H1 (cell line): ENCODE measurements at regions not wholly inside any gene's neighbourhood (a gene's known extent, or its start where the extent isn't known, plus 50 kb on each side); places are given as distances from the start of the nearest gene placed in this dataset.
A peak's percentile ranks its signal among the peaks of the same experiment; 100 is the strongest.

Experiments used
- CTCF ChIA-PET: fragments of 300-600 bp; sonication (Branson Sonifier 250); formaldehyde crosslinking; loops from one replicate; lab custom pipeline; 2021; ENCODE audit not compliant: partially characterized antibody; lab: Charles Lee
- POLR2A ChIA-PET: fragments of 300-600 bp; sonication (Branson Sonifier 250); formaldehyde crosslinking; loops from one replicate; lab custom pipeline; 2021; ENCODE audit warnings: inconsistent platforms; ENCODE audit not compliant: partially characterized antibody; lab: Charles Lee
- DNase-seq, 2 experiments: peaks; one replicate each; pipeline versions ENCODE4 v3.0.0 to v3.0.0-alpha.2; 2010 to 2022; ENCODE audit warnings: low spot score in 2 of 2, low read depth in 1 of 2, mixed read lengths in 1 of 2
- FAIRE-seq: peaks from 2 replicates; lab custom pipeline; 2011; peaks lifted over from hg19 to GRCh38; lab: Jason Lieb, UNC
- H2AFZ ChIP-seq: 2 replicates; pipeline ENCODE4 v1.8.1; 2012; ENCODE audit warnings: low read length, inconsistent platforms
- H2AK5ac ChIP-seq: 2 replicates; pipeline ENCODE4 v1.6.1; 2013; ENCODE audit warnings: low read depth, low read length
- H2BK120ac ChIP-seq: replicated peaks from 2 replicates; pipeline ENCODE3; 2013; ENCODE audit warnings: low read depth, low read length, inconsistent platforms
- H2BK12ac ChIP-seq: 2 replicates; pipeline ENCODE4 v1.6.1; 2013; ENCODE audit warnings: low read depth, low read length
- H2BK15ac ChIP-seq: 2 replicates; pipeline ENCODE4 v1.6.1; 2013; ENCODE audit warnings: low read length
- H2BK20ac ChIP-seq: 2 replicates; pipeline ENCODE4 v1.6.1; 2013; ENCODE audit warnings: low read length
- H2BK5ac ChIP-seq: 2 replicates; pipeline ENCODE4 v1.6.1; 2013; ENCODE audit warnings: low read depth, low read length
- H3K14ac ChIP-seq: 2 replicates; pipeline ENCODE4 v1.6.1; 2013; ENCODE audit warnings: inconsistent platforms; ENCODE audit not compliant: insufficient read length
- H3K18ac ChIP-seq: 2 replicates; pipeline ENCODE4 v1.6.1; 2013; ENCODE audit warnings: low read length; ENCODE audit errors: extremely low read depth
- H3K23ac ChIP-seq: 2 replicates; pipeline ENCODE4 v1.6.1; 2013; ENCODE audit warnings: inconsistent platforms; ENCODE audit not compliant: insufficient read length
- H3K23me2 ChIP-seq: 2 replicates; pipeline ENCODE4 v1.6.1; 2013; ENCODE audit warnings: low read depth, low read length
- H3K27ac ChIP-seq: 2 replicates; pipeline ENCODE4 v1.6.1; 2011; ENCODE audit warnings: low read depth, low read length, inconsistent platforms
- H3K27me3 ChIP-seq, 4 experiments: replicated peaks in 1 of 4; 1 replicate in 1 of 4; 2 replicates in 3 of 4; pipeline versions ENCODE4 v1.6.1 to v1.8.1; 2011 to 2013; ENCODE audit warnings: low read length in 3 of 4, mild to moderate bottlenecking in 3 of 4, inconsistent platforms in 2 of 4, mixed read lengths in 2 of 4, moderate library complexity in 1 of 4; ENCODE audit not compliant: control insufficient read depth in 3 of 4, insufficient read depth in 3 of 4; ENCODE audit errors: extremely low read depth in 1 of 4
- H3K36me3 ChIP-seq, 4 experiments: 2 replicates each; pipeline versions ENCODE4 v1.6.1 to v1.8.1; 2011 to 2013; ENCODE audit warnings: mild to moderate bottlenecking in 4 of 4, low read length in 3 of 4, moderate library complexity in 2 of 4, control low read depth in 1 of 4, inconsistent platforms in 1 of 4; ENCODE audit not compliant: insufficient read depth in 4 of 4, control insufficient read depth in 2 of 4
- H3K4ac ChIP-seq: replicated peaks from 2 replicates; pipeline ENCODE3; 2013; ENCODE audit warnings: low read length, low read depth, mixed read lengths, inconsistent platforms; ENCODE audit not compliant: insufficient read length
- H3K4me1 ChIP-seq, 4 experiments: replicated peaks in 1 of 4; 1 replicate in 1 of 4; 2 replicates in 3 of 4; pipeline versions ENCODE4 v1.6.1 to v1.8.1; 2011 to 2013; ENCODE audit warnings: low read length in 3 of 4, inconsistent platforms in 2 of 4, mixed read lengths in 1 of 4; ENCODE audit not compliant: insufficient read depth in 4 of 4, control insufficient read depth in 3 of 4
- H3K4me2 ChIP-seq, 2 experiments: 2 replicates each; pipeline versions ENCODE4 v1.6.1 to v1.8.1; 2011 to 2013; ENCODE audit warnings: low read depth in 2 of 2, low read length in 2 of 2, control low read depth in 1 of 2, inconsistent platforms in 1 of 2, mild to moderate bottlenecking in 1 of 2; ENCODE audit not compliant: insufficient read depth in 1 of 2
- H3K4me3 ChIP-seq, 4 experiments: fragments of 200-600, 300-600 bp in 1 of 4; sonication (generic), shearing (Covaris generic), sonication (Bioruptor Twin) in 1 of 4; 2 replicates each; pipeline versions ENCODE4 v1.5.1 to v1.8.1; 2011 to 2016; ENCODE audit warnings: low read length in 4 of 4, low read depth in 3 of 4, control low read depth in 2 of 4, inconsistent platforms in 2 of 4, mild to moderate bottlenecking in 2 of 4, mixed read lengths in 1 of 4, moderate library complexity in 1 of 4; ENCODE audit not compliant: insufficient read depth in 2 of 4; ENCODE audit errors: extremely low read depth in 1 of 4
- H3K56ac ChIP-seq: replicated peaks from 2 replicates; pipeline ENCODE3; 2013; ENCODE audit warnings: low read depth, mild to moderate bottlenecking, mixed read lengths, low read length, inconsistent platforms; ENCODE audit not compliant: insufficient read length
- H3K79me1 ChIP-seq: 2 replicates; pipeline ENCODE4 v1.6.1; 2013; ENCODE audit warnings: low read depth, low read length, control low read depth
- H3K79me2 ChIP-seq, 2 experiments: 2 replicates each; pipeline versions ENCODE4 v1.6.1 to v1.8.1; 2012 to 2013; ENCODE audit warnings: low read length in 2 of 2, mild to moderate bottlenecking in 2 of 2, inconsistent platforms in 1 of 2; ENCODE audit not compliant: insufficient read depth in 2 of 2, control insufficient read depth in 1 of 2
- H3K9ac ChIP-seq, 4 experiments: replicated peaks in 1 of 4; 1 replicate in 1 of 4; 2 replicates in 3 of 4; pipeline versions ENCODE4 v1.6.1 to v1.8.1; 2011 to 2013; ENCODE audit warnings: low read depth in 3 of 4, low read length in 3 of 4, control low read depth in 2 of 4, mild to moderate bottlenecking in 2 of 4, moderate library complexity in 2 of 4, inconsistent platforms in 1 of 4; ENCODE audit errors: extremely low read depth in 1 of 4
- H3K9me3 ChIP-seq, 2 experiments: 2 replicates each; pipeline versions ENCODE4 v1.6.1 to v1.8.1; 2012 to 2013; ENCODE audit warnings: mild to moderate bottlenecking in 2 of 2, moderate library complexity in 2 of 2, control low read depth in 1 of 2, inconsistent platforms in 1 of 2, low read depth in 1 of 2, low read length in 1 of 2, mixed read lengths in 1 of 2; ENCODE audit not compliant: insufficient read depth in 2 of 2
- H4K20me1 ChIP-seq, 2 experiments: replicated peaks in 1 of 2; 2 replicates each; pipeline versions ENCODE3 to v1.8.1; 2011 to 2013; ENCODE audit warnings: inconsistent platforms in 2 of 2, low read length in 2 of 2, mild to moderate bottlenecking in 1 of 2; ENCODE audit not compliant: insufficient read depth in 2 of 2, control insufficient read depth in 1 of 2
- H4K5ac ChIP-seq: 2 replicates; pipeline ENCODE4 v1.6.1; 2013; ENCODE audit warnings: low read length, low read depth, mixed read lengths, inconsistent platforms; ENCODE audit not compliant: insufficient read length
- H4K8ac ChIP-seq: 2 replicates; pipeline ENCODE4 v1.8.0; 2013; ENCODE audit warnings: mild to moderate bottlenecking, moderate library complexity, low read length, inconsistent platforms; ENCODE audit not compliant: insufficient read depth; ENCODE audit errors: extremely low read depth
- H4K91ac ChIP-seq: replicated peaks from 2 replicates; pipeline ENCODE3; 2013; ENCODE audit warnings: low read length, mixed read lengths, inconsistent platforms; ENCODE audit not compliant: insufficient read length
- BRCA1 ChIP-seq: IDR thresholded peaks from 2 replicates; pipeline ENCODE4 v1.6.1; 2012; ENCODE audit warnings: low read depth, low read length, improper control_type of control experiment
- CBX5 ChIP-seq: fragments of 300-800, 300-1000 bp; sonication (generic); IDR thresholded peaks from 2 replicates; pipeline ENCODE4 v1.7.1; 2016; ENCODE audit warnings: antibody characterized with exemption, low read length, low read depth
- CBX8 ChIP-seq: fragments of 300-800, 300-1000 bp; sonication (generic); IDR thresholded peaks from 2 replicates; pipeline ENCODE4 v1.7.1; 2016; ENCODE audit warnings: low read depth, low read length, borderline replicate concordance
- E2F6 ChIP-seq: IDR thresholded peaks from 2 replicates; pipeline ENCODE4 v1.6.1; 2012; ENCODE audit warnings: inconsistent platforms
- GABPA ChIP-seq: IDR thresholded peaks from 2 replicates; pipeline ENCODE4 v1.6.1; 2011; ENCODE audit warnings: mild to moderate bottlenecking, low read length, moderate library complexity, borderline replicate concordance; ENCODE audit not compliant: insufficient read depth
- HDAC6 ChIP-seq: IDR thresholded peaks from one replicate; pipeline ENCODE4 v1.7.1; 2012; ENCODE audit warnings: low read depth, mild to moderate bottlenecking, inconsistent platforms, low read length, moderate library complexity
- KDM1A ChIP-seq: fragments of 200-600, 300-600 bp; sonication (generic); IDR thresholded peaks from 2 replicates; pipeline ENCODE4 v1.7.1; 2016; ENCODE audit warnings: mild to moderate bottlenecking, low read length, borderline replicate concordance
- KDM5A ChIP-seq: fragments of 200-600 bp; IDR thresholded peaks from 2 replicates; pipeline ENCODE4 v1.7.1; 2012; ENCODE audit warnings: mild to moderate bottlenecking, low read length, inconsistent platforms, mixed read lengths
- MAFK ChIP-seq: IDR thresholded peaks from 2 replicates; pipeline ENCODE4 v1.6.1; 2012; ENCODE audit warnings: low read depth, mild to moderate bottlenecking, improper control_type of control experiment, low read length
- POLR2AphosphoS5 ChIP-seq: IDR thresholded peaks from 2 replicates; pipeline ENCODE4 v1.6.1; 2011; ENCODE audit warnings: low read depth, low read length
- POU5F1 ChIP-seq: IDR thresholded peaks from 2 replicates; pipeline ENCODE4 v1.6.1; 2011; ENCODE audit warnings: low read depth, mild to moderate bottlenecking, low read length, moderate library complexity
- TAF1 ChIP-seq: IDR thresholded peaks from 2 replicates; pipeline ENCODE4 v1.6.1; 2011; ENCODE audit warnings: mild to moderate bottlenecking, low read depth, low read length
- TAF7 ChIP-seq: optimal IDR thresholded peaks from 2 replicates; pipeline ENCODE3; 2011; ENCODE audit warnings: low read depth, mild to moderate bottlenecking, inconsistent platforms, low read length, moderate library complexity, borderline replicate concordance
- TCF12 ChIP-seq: IDR thresholded peaks from 2 replicates; pipeline ENCODE4 v1.6.1; 2011; ENCODE audit warnings: low read depth, mild to moderate bottlenecking, low read length
- WGBS, 2 experiments: shearing (Covaris generic) in 1 of 2; methylation state at CpG; one replicate each; pipeline versions ENCODE4 v1.1.6 to v1.1.7; 2013 to 2015; ENCODE audit warnings: low lambda C conversion rate in 2 of 2, mixed read lengths in 2 of 2, inconsistent platforms in 1 of 2, low coverage in 1 of 2, missing lambda C conversion rate in 1 of 2; ENCODE audit not compliant: insufficient replicate concordance in 2 of 2, insufficient coverage in 1 of 2, insufficient read length in 1 of 2; ENCODE audit errors: extremely low coverage in 1 of 2, missing lambda C conversion rate in 1 of 2; 5-methylcytosine and 5-hydroxymethylcytosine counted together

DNA sequence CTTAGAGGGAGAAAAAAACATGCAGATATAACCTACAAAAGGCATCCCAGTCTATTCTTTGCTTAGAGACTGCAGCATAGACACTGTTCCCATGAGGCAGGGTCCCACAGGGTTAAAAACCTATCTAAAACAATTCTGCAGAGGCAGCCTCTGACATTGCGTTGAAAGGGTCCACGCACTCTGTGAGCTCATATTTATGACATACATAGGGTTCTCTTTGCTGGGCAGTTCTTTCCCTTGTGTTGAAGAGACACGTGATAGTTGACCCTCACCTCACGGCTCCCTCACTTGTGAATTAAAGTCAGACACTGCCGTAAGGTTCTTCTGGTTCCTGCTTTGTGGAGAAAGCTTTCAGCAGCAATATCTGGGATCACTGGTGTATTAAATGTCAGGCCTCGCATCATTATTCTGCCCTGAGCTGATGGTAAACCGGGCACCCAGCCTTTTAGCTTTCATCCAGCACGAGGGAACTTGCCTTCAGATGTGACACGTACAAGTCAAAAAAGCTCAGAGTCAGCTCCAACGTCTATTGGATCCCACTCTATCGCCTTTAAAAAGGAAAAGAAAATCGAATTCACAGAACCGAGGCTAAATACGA, 52.8 kb upstream of the HNRNPU start:
- H3K27me3 ChIP-seq, result peaks cover 0 to 11% (median 7%) of the 10 kb centered on the region in 4 experiments; a peak in 3 of 7 replicates
- no peak overlapping the region for H2BK15ac ChIP-seq
- H3K18ac ChIP-seq, result no peak overlapping the region
- no peaks in the 10 kb centered on the region for H3K36me3 ChIP-seq
- H3K4me2 ChIP-seq, result no peak overlapping the region
- peak overlapping the region; percentile 63; the same call in 1 of the 2 replicates for H2AFZ ChIP-seq
- CTCF ChIA-PET, result interaction anchor here (0.6 to 2.4 kb wide), 5 partner anchors 8 to 703 kb away, joined by 3 to 9 read pairs (median 4); no protein-coding TSS in a partner anchor
- H2AK5ac ChIP-seq, result no peak overlapping the region
- no peak overlapping the region for H2BK120ac ChIP-seq
- H3K56ac ChIP-seq, result no peak overlapping the region
- H3K27ac ChIP-seq, result no peak overlapping the region
- peaks cover 2 to 4% (median 3%) of the 10 kb centered on the region in 4 experiments; a peak in 6 of 7 replicates for H3K4me1 ChIP-seq
- H3K23ac ChIP-seq, result no peak overlapping the region
- FAIRE-seq, result no peak
- H3K4ac ChIP-seq, result no peak overlapping the region
- no peaks in the 10 kb centered on the region for H3K79me1 ChIP-seq
- no peak overlapping the region for H3K4me3 ChIP-seq
- H4K20me1 ChIP-seq, result no peaks in the 10 kb centered on the region
- H4K91ac ChIP-seq, result no peak overlapping the region
- H2BK5ac ChIP-seq, result no peak overlapping the region
- H3K9ac ChIP-seq, result no peak overlapping the region
- H3K23me2 ChIP-seq, result peaks cover 5% of the 10 kb centered on the region; the same call in 1 of the 2 replicates
- H4K5ac ChIP-seq, result no peak overlapping the region
- WGBS, 2 experiments, result 89% methylated on average over 14 of the region's 14 CpGs; no CpG with 5 or more reads in 1 of the 2 experiments
- H2BK20ac ChIP-seq, result no peak overlapping the region
- no peak overlapping the region for H3K14ac ChIP-seq
- POLR2A ChIA-PET, result interaction anchor here (1.2 to 1.3 kb wide), 2 partner anchors 33 to 54 kb away, joined by 3 to 4 read pairs; no protein-coding TSS in a partner anchor
- no peaks in the 10 kb centered on the region for H3K9me3 ChIP-seq
- H2BK12ac ChIP-seq, result no peak overlapping the region
- no peak overlapping the region for H4K8ac ChIP-seq
- H3K79me2 ChIP-seq, result no peaks in the 10 kb centered on the region
- no peak for DNase-seq
- TF ChIP-seq POLR2AphosphoS5, result no peak
- no peak for TF ChIP-seq E2F6
- TF ChIP-seq TAF7, result no peak
- no peak for TF ChIP-seq GABPA
- TF ChIP-seq MAFK, result no peak
- no peak for TF ChIP-seq KDM1A
- TF ChIP-seq CBX5, result no peak
- TF ChIP-seq POU5F1, result no peak
- no peak for TF ChIP-seq TCF12
- TF ChIP-seq BRCA1, result no peak
- TF ChIP-seq CBX8, result no peak
- TF ChIP-seq TAF1, result no peak
- no peak for TF ChIP-seq KDM5A
- TF ChIP-seq HDAC6, result no peak
